Liver (tissue), 8 donors: ENCODE measurements at regions not wholly inside any gene's neighbourhood (a gene's known extent, or its start where the extent isn't known, plus 50 kb on each side); places are given as distances from the start of the nearest gene placed in this dataset.

Experiments
- DNase-seq: peaks from one replicate; pipeline ENCODE4 v3.0.0-alpha.2; 2017; ENCODE audit warnings: low spot score
- H3K27ac ChIP-seq, 2 donors: one replicate each; pipeline ENCODE4 v1.7.0; 2013; ENCODE audit warnings: inconsistent platforms in 2 of 2, low read length in 2 of 2, control low read depth in 1 of 2, low read depth in 1 of 2, mild to moderate bottlenecking in 1 of 2
- H3K27me3 ChIP-seq, 4 donors: one replicate each; pipeline versions ENCODE4 v1.6.1 to v1.7.0; 2013; ENCODE audit warnings: low read length in 3 of 4, inconsistent platforms in 1 of 4, mild to moderate bottlenecking in 1 of 4, moderate library complexity in 1 of 4; ENCODE audit not compliant: control insufficient read depth in 4 of 4, insufficient read depth in 4 of 4
- H3K36me3 ChIP-seq, 4 donors: one replicate each; pipeline versions ENCODE4 v1.6.1 to v1.7.0; 2013; ENCODE audit warnings: low read length in 3 of 4, mild to moderate bottlenecking in 3 of 4, low read depth in 1 of 4, moderate library complexity in 1 of 4; ENCODE audit not compliant: control insufficient read depth in 4 of 4, insufficient read depth in 3 of 4
- H3K4me1 ChIP-seq, 4 donors: one replicate each; pipeline versions ENCODE4 v1.6.1 to v1.7.0; 2013; ENCODE audit warnings: low read length in 3 of 4, mild to moderate bottlenecking in 3 of 4, moderate library complexity in 1 of 4; ENCODE audit not compliant: control insufficient read depth in 4 of 4, insufficient read depth in 4 of 4
- H3K4me3 ChIP-seq, 3 donors: one replicate each; pipeline versions ENCODE4 v1.6.1 to v1.7.0; 2013; ENCODE audit warnings: low read length in 3 of 3, control low read depth in 1 of 3, low read depth in 1 of 3, mild to moderate bottlenecking in 1 of 3
- H3K9ac ChIP-seq, 2 donors: one replicate each; pipeline ENCODE4 v1.7.0; 2013; ENCODE audit warnings: low read length in 2 of 2, mild to moderate bottlenecking in 2 of 2, moderate library complexity in 2 of 2, control low read depth in 1 of 2, low read depth in 1 of 2
- H3K9me3 ChIP-seq, 4 donors: one replicate each; pipeline versions ENCODE4 v1.6.1 to v1.7.0; 2013; ENCODE audit warnings: low read length in 3 of 4; ENCODE audit not compliant: control insufficient read depth in 4 of 4
- CTCF ChIP-seq: fragments of 150-350 bp; IDR thresholded peaks from 2 replicates; pipeline ENCODE4 v1.5.1; 2017; ENCODE audit warnings: improper control_type of control experiment, low read depth, low read length; ENCODE audit not compliant: missing input control
- EGR1 ChIP-seq, 2 donors: IDR thresholded peaks; 2 replicates each; pipeline ENCODE4 v1.6.1; 2016 to 2018; ENCODE audit warnings: antibody characterized with exemption in 2 of 2, low read depth in 2 of 2
- FOXA1 ChIP-seq: IDR thresholded peaks from 2 replicates; pipeline ENCODE4 v1.6.1; 2016; ENCODE audit warnings: antibody characterized with exemption
- FOXA2 ChIP-seq: IDR thresholded peaks from 2 replicates; pipeline ENCODE4 v1.6.1; 2016; ENCODE audit warnings: antibody characterized with exemption
- GABPA ChIP-seq, 2 donors: IDR thresholded peaks in 1 of 2; conservative IDR thresholded peaks in 1 of 2; 2 replicates each; pipeline ENCODE4 v1.6.1; 2016; ENCODE audit warnings: antibody characterized with exemption in 2 of 2, mild to moderate bottlenecking in 1 of 2, moderate library complexity in 1 of 2
- HNF4A ChIP-seq, 2 donors: conservative IDR thresholded peaks; 2 replicates each; pipeline ENCODE4 v1.6.1; 2016; ENCODE audit warnings: antibody characterized with exemption in 2 of 2, mild to moderate bottlenecking in 2 of 2
- HNF4G ChIP-seq: IDR thresholded peaks from 2 replicates; pipeline ENCODE4 v1.6.1; 2016; ENCODE audit warnings: antibody characterized with exemption
- MAX ChIP-seq: IDR thresholded peaks from 2 replicates; pipeline ENCODE4 v1.6.1; 2016; ENCODE audit warnings: antibody characterized with exemption
- NR2F2 ChIP-seq: IDR thresholded peaks from 2 replicates; pipeline ENCODE4 v1.6.1; 2016; ENCODE audit warnings: antibody characterized with exemption
- REST ChIP-seq: IDR thresholded peaks from 2 replicates; pipeline ENCODE4 v1.6.1; 2016; ENCODE audit warnings: antibody characterized with exemption, mild to moderate bottlenecking
- RXRA ChIP-seq, 2 donors: IDR thresholded peaks; 2 replicates each; pipeline ENCODE4 v1.6.1; 2017 to 2018; ENCODE audit warnings: antibody characterized with exemption in 2 of 2, mild to moderate bottlenecking in 1 of 2
- SP1 ChIP-seq: IDR thresholded peaks from 2 replicates; pipeline ENCODE4 v1.6.1; 2018; ENCODE audit warnings: antibody characterized with exemption, mild to moderate bottlenecking
- TAF1 ChIP-seq: conservative IDR thresholded peaks from 2 replicates; pipeline ENCODE4 v1.6.1; 2016; ENCODE audit warnings: antibody characterized with exemption, mild to moderate bottlenecking
- YY1 ChIP-seq: IDR thresholded peaks from 2 replicates; pipeline ENCODE4 v1.6.1; 2016; ENCODE audit warnings: antibody characterized with exemption, mild to moderate bottlenecking
- WGBS: extraction: QIAGEN DNeasy Blood & Tissue Kit; methylation state at CpG from one replicate; pipeline ENCODE4 v1.1.7; 2013; 5-methylcytosine and 5-hydroxymethylcytosine counted together
- donor health status: healthy.
- donor health status: healthy.
- donor health status: healthy.
- donor health status: healthy.
- donor health status: healthy.

GRCh38 chr13:37510441-37510840 lies 88.1 kb downstream of the POSTN start:
- 26% methylated on average over 1 of the region's 1 CpG for WGBS
- TF ChIP-seq REST (no peak), FOXA2 (no peak), YY1 (no peak), GABPA (IDR thresholded peaks at IDR 0.05 in 1 of 2, conservative IDR thresholded peaks at IDR 0.05 in 1 of 2) (no peak), TAF1 (no peak), RXRA (IDR thresholded peaks at IDR 0.05) (no peak), MAX (no peak), NR2F2 (no peak), EGR1 (IDR thresholded peaks at IDR 0.05; ENCODE audit: low read depth in 2 of 2) (no peak), HNF4G (no peak)

GRCh38 chr13:37505531-37505930 lies 93.0 kb downstream of the POSTN start:
- H3K27ac ChIP-seq, result no peak overlapping the region
- no peak overlapping the region for H3K4me3 ChIP-seq
- DNase-seq, result no peak
- H3K27me3 ChIP-seq, result no peaks in the 10 kb centered on the region
- TF ChIP-seq NR2F2, result no peak
- no peak for TF ChIP-seq FOXA2
- no peak for TF ChIP-seq HNF4A (conservative IDR thresholded peaks at IDR 0.05)
- no peak for TF ChIP-seq HNF4G
- TF ChIP-seq FOXA1, result no peak
- H3K9me3 ChIP-seq, result no peaks in the 10 kb centered on the region
- no peaks in the 10 kb centered on the region for H3K4me1 ChIP-seq
- no peaks in the 10 kb centered on the region for H3K36me3 ChIP-seq
- no peak overlapping the region for H3K9ac ChIP-seq
- 82% methylated on average over 3 of the region's 3 CpGs for WGBS

More at GRCh38 chr13:37510441-37510840, 88.1 kb downstream of the POSTN start:
- Histone ChIP-seq H3K4me1 (no peaks in the 10 kb centered on the region), H3K27ac (no peak overlapping the region), H3K36me3 (no peaks in the 10 kb centered on the region), H3K4me3 (no peak overlapping the region), H3K9ac (no peak overlapping the region), H3K9me3 (no peaks in the 10 kb centered on the region), H3K27me3 (no peaks in the 10 kb centered on the region)
- DNase-seq, result no peak

- Histone ChIP-seq H3K27me3 (no peaks in the 10 kb centered on the region), H3K9ac (no peak overlapping the region), H3K36me3 (no peaks in the 10 kb centered on the region), H3K27ac (no peak overlapping the region), H3K4me1 (no peaks in the 10 kb centered on the region), H3K4me3 (no peak overlapping the region), H3K9me3 (no peaks in the 10 kb centered on the region)
- 67% methylated on average over 1 of the region's 1 CpG for WGBS
- TF ChIP-seq CTCF (no peak), GABPA (IDR thresholded peaks at IDR 0.05 in 1 of 2, conservative IDR thresholded peaks at IDR 0.05 in 1 of 2) (no peak), HNF4A (conservative IDR thresholded peaks at IDR 0.05) (no peak), SP1 (no peak), MAX (no peak), REST (no peak), HNF4G (no peak), NR2F2 (no peak), FOXA1 (no peak)
- DNase-seq, result no peak
Observed at GRCh38 chr13:37504251-37504650, 94.3 kb downstream of the POSTN start.
